Fibroblast of mammary gland (primary cell): ENCODE measurements at regions not wholly inside any gene's neighbourhood (a gene's known extent, or its start where the extent isn't known, plus 50 kb on each side); places are given as distances from the start of the nearest gene placed in this dataset.

ENCODE experiments used
- DNase-seq: peaks from one replicate; pipeline ENCODE4 v3.0.0-alpha.2; 2010; ENCODE audit warnings: low read depth
- H3K4me3 ChIP-seq: 2 replicates; pipeline ENCODE4 v1.5.1; 2011; ENCODE audit warnings: low read depth, mild to moderate bottlenecking, low read length, moderate library complexity; ENCODE audit not compliant: control insufficient read depth
- CTCF ChIP-seq: conservative IDR thresholded peaks from 2 replicates; pipeline ENCODE4 v1.5.1; 2011; ENCODE audit warnings: low read depth, low read length, inconsistent platforms; ENCODE audit not compliant: control insufficient read depth, insufficient read depth

GRCh38 chr14:40280652-40281051 is 848.4 kb upstream of the FBXO33 start:
- no peak for TF ChIP-seq CTCF
- DNase-seq, result no peak
- H3K4me3 ChIP-seq, result no peak overlapping the region

- DNase-seq, result no peak
- no peak for TF ChIP-seq CTCF
- no peak overlapping the region for H3K4me3 ChIP-seq
Observed at GRCh38 chr14:40273417-40273816, 841.2 kb upstream of the FBXO33 start.

- DNase-seq, result no peak
- H3K4me3 ChIP-seq, result no peak overlapping the region
- TF ChIP-seq CTCF, result no peak
Observed at GRCh38 chr14:40271480-40271879, 839.2 kb upstream of the FBXO33 start.

GRCh38 chr14:40269436-40269835 is 837.2 kb upstream of the FBXO33 start:
- TF ChIP-seq CTCF, result no peak
- no peak overlapping the region for H3K4me3 ChIP-seq
- DNase-seq, result no peak

GRCh38 chr14:40268236-40268635 is 836.0 kb upstream of the FBXO33 start:
- TF ChIP-seq CTCF, result no peak
- no peak for DNase-seq
- H3K4me3 ChIP-seq, result no peak overlapping the region

- no peak overlapping the region for H3K4me3 ChIP-seq
- TF ChIP-seq CTCF, result no peak
- DNase-seq, result no peak
Observed at GRCh38 chr14:40265096-40265495, 832.9 kb upstream of the FBXO33 start.

- H3K4me3 ChIP-seq, result no peak overlapping the region
- no peak for TF ChIP-seq CTCF
- no peak for DNase-seq
Observed at GRCh38 chr14:40252817-40253447, 820.7 kb upstream of the FBXO33 start.
